Heart left ventricle (tissue), 16 donors: ENCODE measurements at regions not wholly inside any gene's neighbourhood (a gene's known extent, or its start where the extent isn't known, plus 50 kb on each side); places are given as distances from the start of the nearest gene placed in this dataset.

Experiments
- ATAC-seq, 4 donors: fragments of 200-7000 bp; cut with Tn5 transposase; one replicate each; pipeline ENCODE4 v1.9.1; 2020 to 2022; ENCODE audit warnings: moderate library complexity in 4 of 4, mild to moderate bottlenecking in 3 of 4, moderate number of reproducible peaks in 1 of 4
- DNase-seq, 5 donors: peaks; one replicate each; pipeline ENCODE4 v3.0.0-alpha.2; 2020
- H3K27ac ChIP-seq, 12 donors: fragments of 200-600 bp; sonication (generic) in 4 of 12; one replicate each; pipeline versions ENCODE4 v1.5.0 to v1.8.0; 2016 to 2022; ENCODE audit warnings: mild to moderate bottlenecking in 2 of 12
- H3K27me3 ChIP-seq, 9 donors: fragments of 200-600 bp; sonication (generic) in 2 of 9; one replicate each; pipeline versions ENCODE4 v1.5.1 to v1.8.0; 2016 to 2022; ENCODE audit warnings: mild to moderate bottlenecking in 3 of 9
- H3K36me3 ChIP-seq, 9 donors: fragments of 200-600 bp; sonication (generic) in 2 of 9; one replicate each; pipeline versions ENCODE4 v1.5.0 to v1.8.0; 2018 to 2022; ENCODE audit warnings: mild to moderate bottlenecking in 2 of 9
- H3K4me1 ChIP-seq, 12 donors: fragments of 200-600 bp; sonication (generic) in 4 of 12; one replicate each; pipeline versions ENCODE4 v1.5.0 to v1.8.0; 2016 to 2022; ENCODE audit warnings: mild to moderate bottlenecking in 3 of 12
- H3K4me3 ChIP-seq, 12 donors: fragments of 200-600 bp; sonication (generic) in 4 of 12; one replicate each; pipeline versions ENCODE4 v1.5.0 to v1.8.0; 2017 to 2022; ENCODE audit warnings: mild to moderate bottlenecking in 9 of 12, moderate library complexity in 4 of 12
- H3K9me3 ChIP-seq, 12 donors: fragments of 200-600 bp; sonication (generic) in 4 of 12; one replicate each; pipeline versions ENCODE4 v1.5.0 to v1.8.0; 2016 to 2022; ENCODE audit warnings: mild to moderate bottlenecking in 1 of 12
- CTCF ChIP-seq, 12 donors: fragments of 200-600 bp; sonication (generic) in 4 of 12; IDR thresholded peaks; one replicate each; pipeline versions ENCODE4 v1.5.0 to v1.8.0; 2018 to 2022; ENCODE audit warnings: antibody characterized with exemption in 12 of 12, mild to moderate bottlenecking in 5 of 12
- POLR2A ChIP-seq, 2 donors: fragments of 450-650 bp; IDR thresholded peaks; one replicate each; pipeline ENCODE4 v1.6.1; 2017; ENCODE audit warnings: antibody characterized with exemption in 2 of 2, mild to moderate bottlenecking in 2 of 2, moderate library complexity in 2 of 2
- WGBS, 4 donors: extraction: QIAGEN DNeasy Blood & Tissue Kit in 2 of 4; methylation state at CpG; one replicate each; pipeline versions ENCODE4 v1.1.5 to v1.1.7; 2013 to 2018; 5-methylcytosine and 5-hydroxymethylcytosine counted together
- intact Hi-C, 10 donors: fragments of 100-400 bp; cut with DNase I; formaldehyde crosslinking; loops; one replicate each; pipeline versions ENCODE4 v1.11.1 to v1.14.2; 2022
- donor health status: ischemic (EF 13 %, LVEDD 7.1; RV severe dilation, severe dysfunction).
- donor health status: healthy with polysubstance abuse.
- donor health status: DM: no; HTN: yes; CAD: no.
- donor health status: DM: no; HTN: no; CAD: no.
- donor health status: ischemic (EF 25% LVEDD 6.9; RV normal size, moderate dysfunction).
- donor health status: ischemic (EF 25% LVEDD 5.7; RV mildly dilated, moderate dysfunction).
- donor health status: healthy.
- donor health status: DM: yes; HTN: yes; CAD: no.
- donor health status: ischemic (EF 35%, LVEDD 5.7; RV mildly dilated, moderate dysfunction).
- donor health status: nonischemic (EF 11% LVEDD 7.7; RV severe dilation, severe dysfunction).
- donor health status: DM: yes; HTN: yes; CAD: no.
- donor health status: PGD.
- donor health status: ischemic (EF 29% LVEDD 5.4; RV normal size, mild dysfunction).
- donor health status: nonischemic (EF 23%, LVEDD 6.1; RV moderate dilation, normal function).

- ATAC-seq = peak in 1 of 4 donors; percentile 20
- 59 to 76% (median 75%) methylated on average over 4 of the region's 4 CpGs for WGBS, 4 donors
- Histone ChIP-seq H3K9me3 (peaks cover 0 to 31% (median 13%) of the 10 kb centered on the region in 12 donors), H3K4me3 (no peak overlapping the region), H3K27me3 (no peaks in the 10 kb centered on the region), H3K4me1 (no peaks in the 10 kb centered on the region), H3K36me3 (no peaks in the 10 kb centered on the region), H3K27ac (no peak overlapping the region)
- no peak for TF ChIP-seq CTCF (IDR thresholded peaks at IDR 0.05)
- no peak for TF ChIP-seq POLR2A (IDR thresholded peaks at IDR 0.05)
- DNase-seq = no peak
- intact Hi-C loops = no loop called here
Observed at GRCh38 chr5:111641533-111642233, 115.3 kb downstream of the NREP start.

GRCh38 chr5:111639912-111640311 lies 117.1 kb downstream of the NREP start:
- intact Hi-C loops = no loop called here
- no peak overlapping the region for H3K4me3 ChIP-seq
- no peak for ATAC-seq

GRCh38 chr5:111636736-111637135 lies 120.3 kb downstream of the NREP start:
- no peak for ATAC-seq
- Histone ChIP-seq H3K27me3 (no peaks in the 10 kb centered on the region), H3K4me3 (no peak overlapping the region), H3K36me3 (no peaks in the 10 kb centered on the region), H3K9me3 (peaks cover 0 to 31% (median 13%) of the 10 kb centered on the region in 12 donors), H3K4me1 (peaks cover 0 to 13% (median 0%) of the 10 kb centered on the region in 12 donors), H3K27ac (no peak overlapping the region)
- 78 to 80% (median 79%) methylated on average over 2 of the region's 2 CpGs for WGBS, 4 donors
- no peak for DNase-seq
- intact Hi-C loops = no loop called here
- TF ChIP-seq CTCF (IDR thresholded peaks at IDR 0.05) (no peak), POLR2A (IDR thresholded peaks at IDR 0.05) (no peak)

More at GRCh38 chr5:111639912-111640311, 117.1 kb downstream of the NREP start:
- TF ChIP-seq CTCF (IDR thresholded peaks at IDR 0.05) (no peak), POLR2A (IDR thresholded peaks at IDR 0.05) (no peak)
- Histone ChIP-seq H3K4me1 (peaks cover 0 to 12% (median 0%) of the 10 kb centered on the region in 12 donors), H3K27ac (no peak overlapping the region), H3K27me3 (no peaks in the 10 kb centered on the region), H3K36me3 (no peaks in the 10 kb centered on the region), H3K9me3 (peaks cover 0 to 31% (median 13%) of the 10 kb centered on the region in 12 donors)
- DNase-seq = no peak
- WGBS, 4 donors = 60 to 86% (median 81%) methylated on average over 2 of the region's 2 CpGs

GRCh38 chr5:111635916-111636570 lies 121.0 kb downstream of the NREP start:
- peaks cover 0 to 31% (median 13%) of the 10 kb centered on the region in 12 donors for H3K9me3 ChIP-seq
- H3K4me1 ChIP-seq = peaks cover 0 to 13% (median 0%) of the 10 kb centered on the region in 12 donors
- DNase-seq = no peak
- intact Hi-C loops = no loop called here
- no peak for ATAC-seq
- 73 to 79% (median 77%) methylated on average over 3 of the region's 3 CpGs for WGBS, 4 donors
- no peak overlapping the region for H3K4me3 ChIP-seq
- H3K27ac ChIP-seq = no peak overlapping the region
- no peaks in the 10 kb centered on the region for H3K27me3 ChIP-seq
- H3K36me3 ChIP-seq = no peaks in the 10 kb centered on the region
- TF ChIP-seq CTCF (IDR thresholded peaks at IDR 0.05) (no peak), POLR2A (IDR thresholded peaks at IDR 0.05) (no peak)
